ENCODE measurements at regions not wholly inside any gene's neighbourhood (a gene's known extent, or its start where the extent isn't known, plus 50 kb on each side); places are given as distances from the start of the nearest gene placed in this dataset.

DNA sequence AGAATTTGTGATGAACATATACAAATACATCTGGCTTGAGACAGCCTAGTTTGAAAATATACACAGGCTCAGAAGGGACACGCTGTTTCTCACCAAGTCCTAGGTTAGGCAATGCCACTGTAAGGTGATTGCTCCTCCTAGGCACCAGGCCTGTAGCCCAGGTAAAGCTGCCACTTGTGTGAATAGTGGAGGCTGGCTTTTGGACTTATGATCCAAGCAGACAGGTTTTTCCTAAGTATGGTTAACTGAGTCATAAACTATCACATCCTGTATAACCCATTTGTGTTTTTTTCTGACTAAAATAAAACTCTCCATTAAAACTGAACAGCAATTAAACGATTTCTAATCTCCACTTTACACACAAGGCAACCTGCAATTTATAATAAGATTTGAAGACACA, 81.0 kb downstream of the SEMA4F start:
- DNase-seq (ENCODE audit: low spot score): no peak

DNA sequence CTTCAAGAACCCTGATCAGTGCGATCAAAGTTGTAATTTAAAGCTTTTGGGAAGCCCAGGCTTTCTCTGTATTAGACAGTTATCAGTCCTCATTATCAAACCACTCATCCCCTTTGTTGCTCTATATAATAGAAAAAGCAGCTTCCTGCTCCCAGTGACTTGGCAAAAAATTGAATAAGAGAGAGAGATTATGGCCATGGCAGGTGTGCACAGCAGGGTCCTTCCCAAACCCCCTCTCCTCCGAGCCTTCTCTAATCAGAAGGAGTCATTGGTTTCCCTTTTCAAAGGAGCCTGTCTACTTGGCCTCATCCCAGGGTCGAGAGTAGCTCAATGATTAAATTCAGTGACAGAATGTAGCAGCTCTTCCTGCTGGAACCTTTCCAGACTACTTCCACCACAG, 81.5 kb downstream of the SEMA4F start:
- no peak for DNase-seq (ENCODE audit: low spot score)

DNA sequence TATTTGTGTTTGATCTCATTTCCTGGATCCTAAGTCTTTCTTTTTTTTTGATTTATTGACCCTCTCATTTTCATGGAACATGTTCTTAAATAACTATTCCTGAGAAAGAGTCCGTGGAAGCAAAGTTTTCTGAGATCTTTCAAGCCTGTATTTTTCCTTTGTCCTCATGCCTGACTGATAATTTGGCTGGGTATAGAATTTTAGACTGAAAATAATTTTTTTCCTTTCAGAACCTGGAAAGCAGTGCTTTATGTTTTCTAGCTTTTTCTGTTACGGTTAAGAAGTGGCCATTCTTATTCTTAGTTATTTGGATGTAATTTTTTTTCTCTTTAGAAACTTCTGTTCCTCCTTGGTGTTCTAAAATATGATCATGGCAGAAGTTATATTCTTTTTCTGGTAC, 82.5 kb downstream of the SEMA4F start:
- DNase-seq (ENCODE audit: low spot score): no peak

DNA sequence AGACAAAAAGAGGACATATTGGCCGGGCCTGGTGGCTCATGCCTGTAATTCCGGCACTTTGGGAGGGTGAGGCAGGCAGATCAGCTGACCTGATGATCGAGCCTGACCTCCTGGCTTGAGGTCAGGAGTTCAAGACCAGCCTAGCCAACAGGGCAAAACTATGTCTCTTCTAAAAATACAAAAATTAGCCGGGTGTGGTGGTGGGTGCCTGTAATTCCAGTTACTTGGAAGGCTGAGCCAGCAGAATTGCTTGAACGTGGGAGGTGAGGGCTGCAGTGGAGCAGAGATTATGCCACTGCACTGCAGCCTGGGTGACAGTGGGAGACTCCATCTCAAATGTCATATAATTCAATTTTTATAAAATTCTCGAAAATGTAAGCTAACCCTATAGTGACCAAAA, 84.5 kb downstream of the SEMA4F start:
- DNase-seq (ENCODE audit: low spot score): no peak

DNA sequence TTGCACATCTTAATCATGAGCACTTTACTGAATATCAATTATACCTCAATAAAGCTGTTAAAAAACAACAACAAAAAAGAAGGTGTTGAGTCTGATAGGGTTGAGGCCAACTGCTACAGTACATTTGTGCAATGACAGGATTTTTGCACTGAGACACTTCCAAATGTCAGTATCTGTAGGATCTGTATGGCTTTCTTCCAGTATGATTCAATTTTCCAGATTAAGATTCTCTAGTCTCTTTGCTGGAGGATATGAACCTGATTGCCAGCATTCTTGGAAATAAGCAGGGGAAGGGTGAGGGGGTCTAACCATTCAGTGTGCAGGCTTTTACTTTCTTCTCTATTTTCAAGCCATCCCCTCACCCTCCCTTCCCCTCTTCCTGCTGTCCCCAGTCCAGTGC, 85.1 kb downstream of the SEMA4F start:
- no peak for DNase-seq (ENCODE audit: low spot score)

DNA sequence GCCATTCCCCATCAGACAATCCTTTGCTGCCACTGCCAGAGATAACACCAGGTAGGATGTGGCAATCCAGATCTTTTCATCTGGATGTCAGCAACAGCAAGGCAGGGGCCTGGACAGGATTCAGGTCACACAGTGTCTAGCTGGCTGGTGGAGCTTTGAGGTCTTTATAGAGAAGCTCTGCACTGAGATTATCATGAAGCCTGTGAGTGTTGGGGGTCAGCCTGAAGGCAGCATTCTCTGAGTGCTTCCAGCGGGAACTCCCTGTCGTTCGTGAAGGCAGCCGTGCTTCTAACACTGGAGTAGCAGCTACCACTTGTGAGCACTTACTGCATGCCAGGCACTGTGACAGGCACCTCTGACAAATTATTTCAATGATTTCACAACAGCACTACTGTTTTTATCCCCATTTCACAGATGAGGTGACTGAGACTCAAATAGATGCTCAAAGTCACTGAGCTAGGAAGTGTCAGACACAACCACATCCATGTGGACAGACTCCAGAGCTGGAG, 85.7 kb downstream of the SEMA4F start:
- DNase-seq (ENCODE audit: low spot score): no peak

DNA sequence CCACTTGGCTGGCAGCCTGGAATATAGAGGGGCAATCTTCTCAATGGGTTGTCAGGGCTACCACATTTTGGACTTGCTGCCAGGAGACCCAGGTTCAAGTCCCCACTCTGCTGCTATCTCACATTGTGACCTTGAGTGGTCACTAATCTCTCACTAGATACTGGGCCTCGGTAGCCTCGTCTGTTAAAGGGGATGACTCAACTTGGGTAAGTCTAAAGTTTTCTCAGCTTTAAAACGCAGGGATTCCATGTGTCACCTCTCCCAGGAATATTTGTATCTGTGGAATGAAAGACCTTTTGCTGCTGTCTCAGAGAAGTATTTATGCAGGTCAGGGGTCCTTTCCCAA, 86.3 kb downstream of the SEMA4F start:
- no peak for DNase-seq (ENCODE audit: low spot score)

DNA sequence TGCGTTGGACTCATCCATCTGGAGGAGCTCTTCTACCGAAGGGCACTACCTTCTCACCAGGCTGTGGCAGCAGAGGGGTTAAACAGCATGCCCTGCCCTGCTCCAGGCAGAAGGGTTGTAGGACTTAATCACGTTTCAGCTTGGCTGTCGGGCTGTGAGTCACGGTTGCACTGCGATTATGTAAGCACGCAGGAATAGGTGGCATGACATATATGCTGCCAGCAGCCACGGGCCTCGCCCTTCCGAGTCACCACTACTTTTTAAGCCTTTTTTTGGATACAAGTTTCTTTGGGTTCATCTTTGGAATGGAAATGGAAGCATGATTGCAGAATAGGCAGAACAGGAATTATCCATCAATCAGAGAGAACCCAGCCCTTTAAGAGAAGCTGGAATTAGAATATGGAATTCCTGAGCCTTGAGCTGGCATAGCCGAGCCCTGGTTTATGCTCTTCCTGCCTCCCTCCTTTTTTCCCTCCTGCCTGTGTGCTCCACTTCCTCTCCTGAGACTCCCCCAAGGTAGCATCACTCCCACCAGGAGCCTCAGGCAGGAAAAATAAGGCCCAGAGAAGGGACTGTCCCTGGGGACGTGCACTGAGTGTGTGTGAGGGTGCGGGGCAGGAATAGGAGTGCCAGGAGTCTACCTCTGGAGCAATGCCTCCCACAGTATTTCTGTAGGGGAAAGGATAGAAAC, 86.8 kb downstream of the SEMA4F start:
- DNase-seq (ENCODE audit: low spot score): no peak

DNA sequence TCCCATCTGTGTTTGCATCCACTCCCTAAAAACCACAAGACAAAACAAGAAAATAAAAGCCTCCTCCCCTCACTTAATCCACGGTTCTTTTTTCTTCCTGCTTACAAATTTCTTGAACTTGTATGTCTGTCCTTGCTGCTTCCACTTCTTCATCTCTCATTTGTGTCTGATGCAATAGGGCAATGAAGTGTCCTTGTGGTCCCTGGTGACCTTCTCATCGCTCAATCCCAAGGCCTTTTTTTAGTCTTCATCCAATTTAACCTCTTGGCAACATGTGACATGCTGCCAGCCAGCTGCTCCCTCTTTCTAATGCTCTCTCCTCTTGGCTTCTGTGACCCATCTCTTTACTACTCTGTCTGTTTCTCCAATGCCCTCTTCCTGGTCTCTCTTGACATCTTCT, 87.6 kb downstream of the SEMA4F start:
- no peak for DNase-seq (ENCODE audit: low spot score)

DNA sequence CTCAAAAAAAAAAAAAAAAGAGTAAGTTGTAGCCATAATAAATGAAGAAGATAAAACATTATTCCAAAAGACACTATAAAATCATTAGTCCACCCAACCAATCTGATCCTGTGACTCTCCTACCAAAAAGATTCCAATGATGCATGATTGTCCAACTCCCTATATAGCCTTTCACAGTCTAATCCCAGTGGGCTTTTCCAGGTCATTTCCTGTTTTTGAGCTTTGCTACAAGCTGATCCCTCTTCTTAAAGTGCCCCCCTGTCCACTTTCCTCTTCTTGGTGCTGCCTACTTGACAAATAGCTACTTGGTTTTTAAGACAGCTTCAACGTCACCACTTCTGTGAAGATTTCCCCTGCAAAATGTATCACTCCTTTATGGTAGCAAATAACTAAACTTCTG, 88.4 kb downstream of the SEMA4F start:
- no peak for DNase-seq (ENCODE audit: low spot score)

DNA sequence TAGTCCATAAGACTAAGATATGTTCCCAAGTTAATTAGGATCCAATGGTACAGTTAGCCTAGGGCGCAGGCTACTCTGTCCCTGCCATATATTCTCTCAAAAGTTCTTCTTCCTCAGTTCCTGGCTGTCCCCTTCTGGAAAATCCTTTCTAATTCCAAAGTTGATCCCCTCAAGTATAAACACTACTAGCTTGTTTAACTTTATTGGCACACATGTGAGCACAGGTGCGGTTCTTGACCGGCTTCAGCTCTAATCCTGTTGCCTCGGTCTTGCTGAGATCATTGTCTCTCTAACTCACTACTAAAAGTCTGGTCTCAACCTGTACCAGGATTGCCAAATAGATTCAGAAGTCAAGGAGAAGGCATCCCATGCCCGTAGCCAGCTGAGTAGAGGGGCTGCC, 89.0 kb downstream of the SEMA4F start:
- no peak for DNase-seq (ENCODE audit: low spot score)

DNA sequence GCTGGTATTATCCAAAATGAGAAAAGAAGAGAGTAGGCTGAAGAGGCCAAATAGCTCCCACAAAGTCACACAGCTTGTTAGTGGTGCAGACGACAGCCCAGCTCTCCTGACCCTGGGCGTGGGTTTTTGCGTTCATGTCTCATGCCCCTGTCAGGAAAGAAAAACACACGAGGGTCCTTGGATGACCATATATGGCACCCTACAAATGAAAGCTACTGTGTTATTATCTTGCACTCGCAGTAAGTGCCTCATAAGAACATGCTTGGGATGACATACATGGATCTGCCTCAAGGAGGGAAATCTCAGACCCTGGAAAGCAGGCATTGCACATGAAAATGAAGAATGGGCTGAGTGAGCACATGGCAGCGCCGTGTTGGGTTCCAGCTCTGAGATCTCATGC, 89.7 kb downstream of the SEMA4F start:
- DNase-seq (ENCODE audit: low spot score): no peak

DNA sequence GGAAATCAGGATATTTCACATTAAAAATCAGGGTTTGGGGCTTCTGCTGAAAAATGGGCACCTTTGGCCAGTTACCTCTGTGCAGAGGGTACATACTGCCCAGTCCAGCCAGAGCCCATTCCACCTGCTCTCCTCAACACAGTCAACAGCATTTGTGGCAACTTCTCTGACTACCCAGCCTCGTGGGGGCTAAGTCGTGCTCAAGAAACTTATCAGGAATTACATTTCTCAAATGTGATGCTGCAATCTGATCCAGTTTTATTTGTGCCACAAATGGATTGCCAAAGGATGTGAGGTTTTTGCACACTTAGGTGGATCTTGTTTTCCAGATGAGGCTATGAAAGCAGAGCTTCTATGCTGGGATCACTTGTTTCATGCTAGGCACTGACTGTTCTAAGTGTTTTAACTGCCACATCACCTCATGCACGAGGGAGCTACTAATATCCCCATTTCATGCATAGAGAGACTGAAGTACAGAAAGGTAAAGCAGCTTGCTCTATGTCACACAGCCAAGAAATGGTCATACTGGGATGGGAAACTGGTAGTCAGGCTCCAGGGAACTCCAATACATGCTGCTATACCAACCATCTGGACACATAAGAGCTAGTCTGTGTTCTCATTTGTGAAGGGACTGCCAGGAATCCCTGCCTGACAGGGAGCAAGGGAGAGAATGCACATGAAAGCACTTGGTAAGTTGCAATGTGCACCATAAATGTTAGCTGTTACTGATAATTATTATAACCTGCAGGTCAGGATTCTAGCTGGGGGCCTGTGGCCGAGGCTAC, 89.0 kb upstream of the HK2 start:
- DNase-seq (ENCODE audit: low spot score): no peak

DNA sequence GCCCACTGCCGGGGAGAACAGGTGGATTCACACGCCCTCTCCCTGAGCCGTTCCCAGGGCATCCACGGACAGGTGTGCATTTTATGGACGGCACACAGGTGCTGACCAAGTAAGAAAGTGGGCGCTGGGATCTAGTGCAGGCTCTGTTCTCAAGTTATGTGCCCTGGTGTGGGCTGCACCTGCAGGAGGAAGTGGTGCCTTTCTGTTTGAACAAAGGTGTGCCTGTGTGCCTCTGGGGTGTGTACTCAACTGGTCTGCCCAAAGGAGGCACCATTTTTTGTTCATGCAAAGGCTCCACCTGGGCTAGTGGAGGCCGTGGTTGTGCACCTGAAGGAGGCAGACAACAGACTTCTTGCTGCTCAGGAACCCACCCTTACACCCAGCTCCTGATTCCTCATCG, 88.2 kb upstream of the HK2 start:
- DNase-seq (ENCODE audit: low spot score): no peak

DNA sequence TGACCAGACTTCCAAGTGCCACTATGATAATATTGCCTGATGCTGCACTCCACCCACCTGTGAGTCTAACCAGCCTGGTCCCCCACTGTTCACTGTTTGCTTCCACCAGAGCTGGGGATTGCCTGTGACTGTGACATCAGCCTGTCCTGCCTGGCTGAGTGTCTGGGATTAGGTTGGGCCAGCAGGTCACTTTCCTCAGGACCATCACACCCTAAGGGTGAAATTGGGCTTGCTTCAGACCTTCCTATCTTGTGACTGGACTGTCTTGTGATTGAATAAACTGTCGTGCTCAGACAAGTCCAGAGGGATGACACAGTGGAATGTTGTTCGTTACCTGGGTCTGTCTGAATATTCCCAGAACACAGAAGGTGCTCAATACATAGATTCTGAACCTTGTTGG, 87.4 kb upstream of the HK2 start:
- no peak for DNase-seq (ENCODE audit: low spot score)

DNA sequence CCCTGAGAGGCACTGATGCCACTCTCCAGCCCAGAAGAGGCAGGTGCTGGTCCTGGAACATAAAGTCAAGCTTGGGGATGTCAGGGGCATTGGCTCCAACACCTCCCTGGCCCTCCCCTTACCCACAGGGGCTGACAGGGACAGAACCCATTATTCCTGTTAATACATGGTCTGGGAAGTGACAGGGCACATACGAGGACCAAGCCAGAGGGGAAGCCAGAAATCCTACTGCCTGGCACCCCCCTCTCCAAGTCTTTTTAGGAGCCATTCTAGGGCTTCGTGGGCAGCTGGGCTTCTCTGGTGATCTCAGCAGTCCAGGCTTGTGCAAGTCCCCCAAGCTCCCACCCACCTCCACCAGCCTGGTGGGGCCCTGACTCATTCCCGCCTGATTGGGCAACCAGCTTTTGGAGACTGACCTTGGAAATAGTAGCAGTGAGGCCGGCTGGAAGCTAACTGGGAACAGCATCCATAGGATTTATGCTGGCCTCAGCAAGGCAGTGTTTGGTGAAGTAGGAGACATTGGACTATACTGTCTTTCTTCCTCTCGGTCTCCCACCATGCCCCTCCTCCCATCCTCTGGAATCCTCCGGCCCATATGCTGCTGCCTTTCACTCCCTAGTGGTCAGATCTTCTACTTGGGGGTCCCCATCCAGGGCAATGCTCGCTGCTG, 86.4 kb upstream of the HK2 start:
- no peak for DNase-seq (ENCODE audit: low spot score)

DNA sequence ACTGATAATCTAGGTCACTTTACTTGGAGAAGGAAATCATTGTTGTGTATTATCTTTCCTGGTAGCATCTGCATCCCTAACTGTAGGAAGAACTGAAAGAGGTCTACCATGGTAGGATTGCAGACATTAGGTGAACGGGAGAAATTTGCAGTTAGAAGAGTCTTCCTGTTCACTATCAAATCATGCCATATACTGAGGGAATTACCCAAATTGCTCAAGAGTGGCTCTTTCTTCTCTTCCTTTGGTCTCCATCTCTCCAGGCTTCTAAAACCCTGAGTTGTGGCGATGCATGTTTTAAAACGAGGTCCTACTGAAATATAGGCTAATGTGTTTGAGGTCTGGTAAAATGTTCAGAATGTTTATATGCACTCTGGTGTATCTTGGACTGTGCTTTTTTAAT, 85.3 kb upstream of the HK2 start:
- DNase-seq (ENCODE audit: low spot score): no peak

DNA sequence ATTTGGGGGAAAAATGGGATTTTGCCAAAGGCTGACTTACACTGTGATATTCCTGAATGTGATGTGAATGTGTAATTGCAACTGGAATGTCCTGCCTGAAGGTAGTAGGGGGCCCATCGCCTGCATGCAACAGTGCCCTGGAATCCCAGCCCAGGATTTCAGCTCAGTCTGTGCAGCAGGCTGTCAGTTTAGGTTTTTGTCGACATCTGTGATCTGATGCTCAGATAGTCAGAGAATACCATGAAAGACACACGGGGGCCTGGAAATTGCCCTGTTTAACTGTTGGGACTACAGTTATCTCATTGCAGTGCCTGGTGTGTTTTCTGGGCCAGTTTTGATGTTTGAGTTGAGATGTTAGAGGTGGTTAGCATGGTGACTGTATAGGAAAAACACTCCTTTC, 84.5 kb upstream of the HK2 start:
- no peak for DNase-seq (ENCODE audit: low spot score)

DNA sequence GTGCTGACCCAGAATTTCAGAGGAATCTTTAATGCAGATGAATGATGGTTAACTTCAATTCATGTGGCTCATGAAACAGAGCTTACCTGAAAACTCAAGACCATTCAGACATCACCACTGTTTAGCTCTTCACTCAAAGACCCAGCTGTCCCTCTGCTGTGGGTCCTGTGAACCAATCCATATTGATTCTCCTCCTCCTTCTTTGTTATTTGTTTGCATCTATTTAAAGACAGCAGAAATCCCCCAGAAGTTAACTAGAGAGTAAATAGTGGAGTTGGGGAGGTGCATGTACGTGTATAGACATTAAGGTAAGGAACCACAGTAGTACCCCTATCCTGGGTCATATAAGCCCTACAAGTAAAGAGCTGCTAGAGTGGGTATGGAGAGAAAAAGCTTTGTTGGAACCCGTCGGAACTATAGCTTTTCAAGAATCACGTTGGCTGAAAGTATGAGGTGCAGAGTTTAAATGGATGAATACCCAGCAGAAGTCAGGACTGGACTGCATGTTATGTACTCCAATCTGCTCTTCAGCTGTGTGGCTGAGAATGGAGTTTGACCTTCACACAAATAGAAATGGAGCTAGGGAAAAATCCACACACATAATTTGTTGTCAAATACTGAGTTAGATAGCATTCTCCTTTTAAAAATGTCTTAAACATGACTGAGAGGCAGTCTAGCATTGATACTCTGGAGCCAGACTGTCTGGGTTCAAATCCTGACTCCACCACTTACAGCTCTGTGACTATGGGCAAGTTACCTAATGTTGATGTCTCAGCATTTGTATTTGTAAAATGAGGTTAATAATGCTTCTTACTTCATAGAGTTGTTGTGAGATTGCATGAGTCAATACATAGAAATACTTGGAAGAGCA, 81.7 kb upstream of the HK2 start:
- DNase-seq (ENCODE audit: low spot score): no peak

DNA sequence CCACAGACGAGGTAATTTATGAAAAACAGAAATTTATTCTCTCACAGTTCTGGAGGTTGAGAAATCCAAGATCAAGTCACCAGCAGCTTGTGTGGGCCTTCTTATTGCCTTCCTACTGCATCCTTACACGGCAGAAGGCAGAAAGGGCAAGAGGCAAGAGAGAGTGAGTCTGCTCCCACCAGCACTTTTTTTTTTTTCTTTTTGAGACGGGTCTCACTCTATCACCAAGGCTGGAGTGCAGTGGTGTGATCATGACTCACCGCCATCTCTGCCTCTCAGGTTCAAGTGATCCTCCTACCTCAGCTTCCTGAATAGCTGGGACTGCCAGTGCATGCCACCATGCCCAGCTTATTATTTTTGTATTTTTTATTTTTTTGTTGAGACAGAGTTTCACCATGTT, 78.5 kb upstream of the HK2 start:
- DNase-seq (ENCODE audit: low spot score): no peak

DNA sequence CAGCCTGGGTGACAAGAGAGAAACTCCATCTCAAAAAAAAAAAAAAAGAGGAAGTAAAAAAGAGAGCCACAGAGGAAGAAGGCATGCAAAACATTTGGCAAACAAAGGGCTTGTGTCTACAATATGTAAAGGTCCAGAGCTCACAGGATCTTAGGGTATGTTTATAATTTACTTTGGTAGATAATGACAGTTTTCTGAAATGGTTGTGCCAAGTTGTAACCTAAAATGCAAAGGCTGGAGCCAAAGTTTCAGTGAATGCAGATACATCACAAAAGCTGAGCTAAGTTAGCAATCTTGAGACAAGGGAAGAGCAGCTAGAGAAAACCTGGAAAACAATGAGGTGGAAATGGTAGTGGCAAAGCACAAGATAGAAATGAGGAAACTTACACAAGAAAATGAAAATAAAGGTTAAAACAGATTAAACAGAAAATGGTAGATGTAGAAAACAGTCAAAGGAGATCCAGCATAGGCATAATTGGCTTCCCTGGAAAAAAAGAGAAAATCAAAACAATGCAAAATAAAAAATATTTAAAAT, 77.5 kb upstream of the HK2 start:
- DNase-seq (ENCODE audit: low spot score): no peak

DNA sequence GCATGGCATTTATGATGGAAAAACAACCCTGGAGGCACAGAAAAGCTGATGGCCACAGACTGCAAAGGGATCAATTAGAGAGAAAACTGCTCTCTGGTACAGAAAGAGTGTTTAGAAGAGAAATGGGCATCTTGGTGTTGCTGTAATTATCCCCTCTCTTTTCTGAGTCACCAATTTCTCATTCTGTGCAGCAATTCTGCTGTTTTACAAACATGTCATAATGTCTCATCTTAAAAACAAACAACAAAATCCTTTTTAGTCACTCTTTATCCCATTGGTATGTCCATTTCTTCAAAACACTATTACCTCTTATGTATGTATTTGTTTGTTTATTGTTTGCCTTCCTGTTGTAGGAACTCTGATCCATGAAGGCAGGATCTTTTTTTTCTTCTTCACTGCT, 73.9 kb upstream of the HK2 start:
- no peak for DNase-seq (ENCODE audit: low spot score)

All from ecto neural progenitor cell (in vitro differentiated cells).